ENCODE measurements at regions not wholly inside any gene's neighbourhood (a gene's known extent, or its start where the extent isn't known, plus 50 kb on each side); places are given as distances from the start of the nearest gene placed in this dataset.

DNA sequence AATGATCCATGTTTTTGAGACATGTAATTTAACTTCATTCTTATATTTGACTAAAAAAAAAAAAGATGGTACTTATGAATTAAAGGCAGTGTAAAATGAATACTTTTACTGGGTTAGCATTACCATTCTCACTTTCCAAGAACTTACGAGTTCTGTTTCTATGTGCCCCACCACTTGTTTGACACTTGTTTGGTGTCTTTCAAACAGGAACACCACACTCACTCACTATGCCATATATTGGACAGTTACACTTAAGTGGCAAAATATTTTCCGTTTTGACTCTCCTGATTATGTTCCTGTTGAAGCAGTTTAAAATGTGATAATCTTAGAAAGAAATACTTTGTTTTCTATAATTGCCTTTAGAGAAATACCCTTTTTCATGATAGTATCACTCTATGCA, 56.6 kb upstream of the ATXN7L3B start:
- TF ChIP-seq, protein P1, sequence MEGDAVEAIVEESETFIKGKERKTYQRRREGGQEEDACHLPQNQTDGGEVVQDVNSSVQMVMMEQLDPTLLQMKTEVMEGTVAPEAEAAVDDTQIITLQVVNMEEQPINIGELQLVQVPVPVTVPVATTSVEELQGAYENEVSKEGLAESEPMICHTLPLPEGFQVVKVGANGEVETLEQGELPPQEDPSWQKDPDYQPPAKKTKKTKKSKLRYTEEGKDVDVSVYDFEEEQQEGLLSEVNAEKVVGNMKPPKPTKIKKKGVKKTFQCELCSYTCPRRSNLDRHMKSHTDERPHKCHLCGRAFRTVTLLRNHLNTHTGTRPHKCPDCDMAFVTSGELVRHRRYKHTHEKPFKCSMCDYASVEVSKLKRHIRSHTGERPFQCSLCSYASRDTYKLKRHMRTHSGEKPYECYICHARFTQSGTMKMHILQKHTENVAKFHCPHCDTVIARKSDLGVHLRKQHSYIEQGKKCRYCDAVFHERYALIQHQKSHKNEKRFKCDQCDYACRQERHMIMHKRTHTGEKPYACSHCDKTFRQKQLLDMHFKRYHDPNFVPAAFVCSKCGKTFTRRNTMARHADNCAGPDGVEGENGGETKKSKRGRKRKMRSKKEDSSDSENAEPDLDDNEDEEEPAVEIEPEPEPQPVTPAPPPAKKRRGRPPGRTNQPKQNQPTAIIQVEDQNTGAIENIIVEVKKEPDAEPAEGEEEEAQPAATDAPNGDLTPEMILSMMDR (IDR thresholded peaks at IDR 0.05): no peak
- TF ChIP-seq POLR2A (IDR thresholded peaks at IDR 0.05): no peak
- no peak for TF ChIP-seq EP300 (IDR thresholded peaks at IDR 0.05)
- no peak for TF ChIP-seq POLR2AphosphoS5 (IDR thresholded peaks at IDR 0.05)
